GM18861 (cell line): ENCODE measurements at regions not wholly inside any gene's neighbourhood (a gene's known extent, or its start where the extent isn't known, plus 50 kb on each side); places are given as distances from the start of the nearest gene placed in this dataset.
"Not testable (repeated sequence)": the region's sequence is repeated elsewhere in the genome, so short reads cannot be mapped to it uniquely, and the experiment has no call there.

Experiments
- ATAC-seq: cut with Tn5 transposase; IDR thresholded peaks from one replicate; pipeline ENCODE4 v1.9.1; 2021; ENCODE audit not compliant: unreplicated experiment

GRCh38 chr10:30765022-30765615 lies 135.6 kb upstream of the LYZL2 start:
- ATAC-seq, result no peak

GRCh38 chr10:30763918-30764317 lies 134.4 kb upstream of the LYZL2 start:
- ATAC-seq, result no peak

GRCh38 chr10:30762620-30763019 lies 133.1 kb upstream of the LYZL2 start:
- ATAC-seq, result no peak

GRCh38 chr10:30759423-30759822 lies 129.9 kb upstream of the LYZL2 start:
- no peak for ATAC-seq

- no peak for ATAC-seq
Measured at GRCh38 chr10:30758338-30758737, 128.8 kb upstream of the LYZL2 start.

- no peak for ATAC-seq
Measured at GRCh38 chr10:30756896-30757295, 127.3 kb upstream of the LYZL2 start.

GRCh38 chr10:30756151-30756550 lies 126.6 kb upstream of the LYZL2 start:
- ATAC-seq, result no peak

GRCh38 chr10:30755441-30755953 lies 125.9 kb upstream of the LYZL2 start:
- ATAC-seq, result no peak

GRCh38 chr10:30752481-30752881 lies 122.9 kb upstream of the LYZL2 start:
- ATAC-seq, result no peak

- ATAC-seq, result peak; percentile 46
Measured at GRCh38 chr10:30751678-30752331, 122.3 kb upstream of the LYZL2 start.

- no peak for ATAC-seq
Measured at GRCh38 chr10:30750971-30751677, 121.6 kb upstream of the LYZL2 start.

GRCh38 chr10:30749385-30749784 lies 119.8 kb upstream of the LYZL2 start:
- ATAC-seq, result no peak

- no peak for ATAC-seq
Measured at GRCh38 chr10:30748152-30748973, 118.8 kb upstream of the LYZL2 start.

- no peak for ATAC-seq
Measured at GRCh38 chr10:30747633-30748032, 118.1 kb upstream of the LYZL2 start.

- ATAC-seq, result no peak
Measured at GRCh38 chr10:30745953-30746352, 116.4 kb upstream of the LYZL2 start.

GRCh38 chr10:30744106-30744505 lies 114.6 kb upstream of the LYZL2 start:
- no peak for ATAC-seq

- no peak for ATAC-seq
Measured at GRCh38 chr10:30743586-30743985, 114.0 kb upstream of the LYZL2 start.

- peak; percentile 76 for ATAC-seq
Measured at GRCh38 chr10:30742471-30742870, 112.9 kb upstream of the LYZL2 start.

- ATAC-seq, result not testable (repeated sequence)
Measured at GRCh38 chr10:30740774-30741173, 111.2 kb upstream of the LYZL2 start.

- no peak for ATAC-seq
Measured at GRCh38 chr10:30738416-30738815, 108.9 kb upstream of the LYZL2 start.

- no peak for ATAC-seq
Measured at GRCh38 chr10:30737931-30738391, 108.4 kb upstream of the LYZL2 start.
